DND-41 (cell line): ENCODE measurements at regions not wholly inside any gene's neighbourhood (a gene's known extent, or its start where the extent isn't known, plus 50 kb on each side); places are given as distances from the start of the nearest gene placed in this dataset.

ENCODE experiments used
- ATAC-seq: fragments of 200-7000 bp; cut with Tn5 transposase; 3 replicates; pipeline ENCODE4 v1.9.1; 2021; ENCODE audit warnings: low read depth; ENCODE audit not compliant: insufficient read depth
- DNase-seq: peaks from one replicate; pipeline ENCODE4 v3.0.0-alpha.2; 2020
- H2AFZ ChIP-seq: 2 replicates; pipeline ENCODE4 v1.6.0; 2012; ENCODE audit warnings: low read depth, low read length
- H3K27ac ChIP-seq: 2 replicates; pipeline ENCODE4 v1.5.1; 2012; ENCODE audit warnings: low read length, inconsistent platforms
- H3K27me3 ChIP-seq: fragments of 200-600 bp; sonication (generic); 2 replicates; pipeline ENCODE4 v1.6.0; 2012; ENCODE audit warnings: low read length, mild to moderate bottlenecking, inconsistent platforms; ENCODE audit not compliant: insufficient read depth, poor library complexity
- H3K36me3 ChIP-seq: 2 replicates; pipeline ENCODE4 v1.5.1; 2012; ENCODE audit warnings: low read length, inconsistent platforms; ENCODE audit not compliant: insufficient read depth
- H3K4me1 ChIP-seq: 2 replicates; pipeline ENCODE4 v1.5.1; 2012; ENCODE audit warnings: mild to moderate bottlenecking, low read length; ENCODE audit not compliant: insufficient read depth
- H3K4me2 ChIP-seq: 2 replicates; pipeline ENCODE4 v1.6.0; 2012; ENCODE audit warnings: mild to moderate bottlenecking, moderate library complexity, low read length, inconsistent platforms; ENCODE audit not compliant: insufficient read depth
- H3K4me3 ChIP-seq, 2 experiments: fragments of 200-600 bp in 1 of 2; shearing (Covaris generic) in 1 of 2; 2 replicates each; pipeline ENCODE4 v1.5.1; 2012 to 2016; ENCODE audit warnings: inconsistent platforms in 2 of 2, low read length in 2 of 2, mild to moderate bottlenecking in 2 of 2, low read depth in 1 of 2, moderate library complexity in 1 of 2
- H3K79me2 ChIP-seq: 2 replicates; pipeline ENCODE4 v1.6.0; 2012; ENCODE audit warnings: low read length, inconsistent platforms; ENCODE audit not compliant: insufficient read depth
- H3K9ac ChIP-seq: 2 replicates; pipeline ENCODE4 v1.6.0; 2012; ENCODE audit warnings: low read depth, mild to moderate bottlenecking, inconsistent platforms, low read length, moderate library complexity
- H3K9me3 ChIP-seq: 2 replicates; pipeline ENCODE4 v1.5.1; 2012; ENCODE audit warnings: low read length, moderate library complexity, mild to moderate bottlenecking, inconsistent platforms; ENCODE audit not compliant: insufficient read depth, severe bottlenecking
- H4K20me1 ChIP-seq: 2 replicates; pipeline ENCODE4 v1.6.0; 2012; ENCODE audit warnings: low read length; ENCODE audit not compliant: insufficient read depth
- EZH2 ChIP-seq: IDR thresholded peaks from 3 replicates; pipeline ENCODE4 v1.6.1; 2012; ENCODE audit warnings: borderline replicate concordance, low read depth, mild to moderate bottlenecking, moderate library complexity, low read length, inconsistent platforms; ENCODE audit not compliant: severe bottlenecking
- TF ChIP-seq, protein P1 (sequence below): IDR thresholded peaks from 2 replicates; pipeline ENCODE4 v1.5.1; 2012; ENCODE audit warnings: borderline replicate concordance, low read length, moderate library complexity, mild to moderate bottlenecking; ENCODE audit not compliant: poor library complexity, severe bottlenecking; ENCODE audit errors: extremely low read depth

DNA sequence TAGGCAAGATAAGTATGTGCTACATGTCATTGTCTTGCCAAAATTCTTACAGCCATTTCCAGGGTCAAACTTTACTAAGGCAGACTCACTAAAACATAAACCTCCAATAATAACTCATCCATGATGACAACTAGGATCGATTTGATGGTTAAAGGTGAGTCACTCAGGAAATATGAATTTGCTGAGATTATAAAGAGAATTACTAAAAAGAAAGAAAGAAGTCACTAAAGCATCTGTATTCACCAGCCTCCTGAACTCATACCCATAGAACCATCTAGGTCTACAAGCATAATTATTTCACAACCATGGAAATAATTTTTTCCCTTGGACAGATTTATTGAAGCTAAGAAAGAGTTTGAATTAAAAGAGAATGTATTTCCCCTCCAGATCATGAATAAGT, 258.6 kb downstream of the TLE1 start:
- no peak overlapping the region for H3K4me2 ChIP-seq
- H3K4me3 ChIP-seq: no peak overlapping the region
- H3K9me3 ChIP-seq: peaks cover 24% of the 10 kb centered on the region
- H3K9ac ChIP-seq: no peak overlapping the region
- TF ChIP-seq EZH2: no peak
- TF ChIP-seq, protein P1, sequence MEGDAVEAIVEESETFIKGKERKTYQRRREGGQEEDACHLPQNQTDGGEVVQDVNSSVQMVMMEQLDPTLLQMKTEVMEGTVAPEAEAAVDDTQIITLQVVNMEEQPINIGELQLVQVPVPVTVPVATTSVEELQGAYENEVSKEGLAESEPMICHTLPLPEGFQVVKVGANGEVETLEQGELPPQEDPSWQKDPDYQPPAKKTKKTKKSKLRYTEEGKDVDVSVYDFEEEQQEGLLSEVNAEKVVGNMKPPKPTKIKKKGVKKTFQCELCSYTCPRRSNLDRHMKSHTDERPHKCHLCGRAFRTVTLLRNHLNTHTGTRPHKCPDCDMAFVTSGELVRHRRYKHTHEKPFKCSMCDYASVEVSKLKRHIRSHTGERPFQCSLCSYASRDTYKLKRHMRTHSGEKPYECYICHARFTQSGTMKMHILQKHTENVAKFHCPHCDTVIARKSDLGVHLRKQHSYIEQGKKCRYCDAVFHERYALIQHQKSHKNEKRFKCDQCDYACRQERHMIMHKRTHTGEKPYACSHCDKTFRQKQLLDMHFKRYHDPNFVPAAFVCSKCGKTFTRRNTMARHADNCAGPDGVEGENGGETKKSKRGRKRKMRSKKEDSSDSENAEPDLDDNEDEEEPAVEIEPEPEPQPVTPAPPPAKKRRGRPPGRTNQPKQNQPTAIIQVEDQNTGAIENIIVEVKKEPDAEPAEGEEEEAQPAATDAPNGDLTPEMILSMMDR: no peak
- no peak overlapping the region for H2AFZ ChIP-seq
- no peaks in the 10 kb centered on the region for H3K36me3 ChIP-seq
- H3K4me1 ChIP-seq: no peaks in the 10 kb centered on the region
- no peak overlapping the region for H3K27ac ChIP-seq
- no peak for DNase-seq
- H4K20me1 ChIP-seq: no peaks in the 10 kb centered on the region
- no peaks in the 10 kb centered on the region for H3K79me2 ChIP-seq
- no peaks in the 10 kb centered on the region for H3K27me3 ChIP-seq
- ATAC-seq: no peak

DNA sequence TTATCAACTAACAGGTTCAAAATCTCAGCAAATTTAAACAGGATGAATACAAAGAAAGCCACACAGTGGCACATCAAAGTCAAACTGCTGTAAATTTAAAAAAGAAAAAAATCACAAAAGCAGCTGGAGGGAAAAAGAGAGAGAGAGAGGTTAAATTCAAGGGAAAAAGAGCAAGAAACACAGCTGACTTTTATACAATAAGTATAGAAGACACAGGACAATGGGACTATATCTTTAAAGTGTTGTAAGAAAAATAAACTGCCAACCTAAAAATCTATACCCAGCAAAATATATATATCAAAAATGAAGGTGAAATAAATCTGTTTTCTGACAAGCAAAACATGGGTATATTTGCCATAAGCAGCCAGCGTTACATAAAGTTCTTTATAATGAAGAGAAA, 261.5 kb downstream of the TLE1 start:
- no peak for ATAC-seq
- Histone ChIP-seq H3K27me3 (no peaks in the 10 kb centered on the region), H3K4me1 (peaks cover 11% of the 10 kb centered on the region), H3K36me3 (no peaks in the 10 kb centered on the region), H3K27ac (no peak overlapping the region), H3K4me3 (no peak overlapping the region), H2AFZ (no peak overlapping the region), H3K9me3 (peaks cover 24% of the 10 kb centered on the region), H3K79me2 (no peaks in the 10 kb centered on the region), H3K4me2 (no peak overlapping the region), H3K9ac (no peak overlapping the region), H4K20me1 (no peaks in the 10 kb centered on the region)
- no peak for DNase-seq
- TF ChIP-seq, protein P1: no peak
- no peak for TF ChIP-seq EZH2

DNA sequence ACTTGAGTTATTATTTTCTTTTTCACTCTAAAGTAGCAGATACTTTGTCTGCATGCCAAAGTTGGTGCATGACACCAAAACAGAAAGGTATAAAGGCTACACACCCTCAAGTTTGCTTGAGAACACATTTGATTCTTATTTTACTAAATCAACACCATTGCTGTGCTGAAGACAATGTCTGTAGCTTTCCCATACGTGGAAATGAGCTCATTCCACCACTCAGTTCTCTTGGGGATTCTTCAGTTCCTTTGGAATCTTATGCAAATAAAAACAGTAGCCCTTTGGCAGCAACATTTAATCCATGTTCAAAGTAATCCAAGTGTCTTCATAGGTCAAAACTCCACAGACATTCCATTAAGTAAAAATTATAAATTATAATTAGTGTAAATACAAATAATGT, 264.9 kb downstream of the TLE1 start:
- Histone ChIP-seq H3K27ac (no peak overlapping the region), H3K27me3 (no peaks in the 10 kb centered on the region), H2AFZ (no peak overlapping the region), H3K79me2 (no peaks in the 10 kb centered on the region), H3K4me1 (peaks cover 11% of the 10 kb centered on the region), H3K4me2 (no peak overlapping the region), H3K9me3 (peaks cover 20% of the 10 kb centered on the region), H3K4me3 (no peak overlapping the region), H4K20me1 (no peaks in the 10 kb centered on the region), H3K36me3 (no peaks in the 10 kb centered on the region), H3K9ac (no peak overlapping the region)
- TF ChIP-seq, protein P1: no peak
- TF ChIP-seq EZH2: no peak
- ATAC-seq: no peak
- DNase-seq: no peak
